ENCODE measurements at regions not wholly inside any gene's neighbourhood (a gene's known extent, or its start where the extent isn't known, plus 50 kb on each side); places are given as distances from the start of the nearest gene placed in this dataset.

DNA sequence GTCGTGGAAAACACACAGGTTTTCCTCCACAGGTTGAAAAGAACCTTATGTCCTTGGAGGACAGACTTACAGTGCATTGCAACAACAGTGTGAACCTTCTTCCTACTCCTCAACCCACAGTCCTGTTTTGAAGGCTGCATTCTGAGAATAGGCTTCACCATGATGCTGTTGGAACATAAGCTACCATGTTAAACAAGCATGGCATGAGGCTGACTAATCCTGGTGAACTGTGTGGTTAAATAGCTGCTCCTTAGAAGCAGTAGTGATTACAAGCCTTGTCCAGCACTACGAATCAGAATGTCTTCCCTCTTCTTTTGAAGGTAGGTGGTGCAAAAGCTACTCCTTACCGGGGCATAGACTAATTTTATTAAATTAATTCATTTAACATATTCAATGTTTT, 368.5 kb upstream of the EPHA7 start:
- DNase-seq (ENCODE audit: low read depth, low spot score): no peak

DNA sequence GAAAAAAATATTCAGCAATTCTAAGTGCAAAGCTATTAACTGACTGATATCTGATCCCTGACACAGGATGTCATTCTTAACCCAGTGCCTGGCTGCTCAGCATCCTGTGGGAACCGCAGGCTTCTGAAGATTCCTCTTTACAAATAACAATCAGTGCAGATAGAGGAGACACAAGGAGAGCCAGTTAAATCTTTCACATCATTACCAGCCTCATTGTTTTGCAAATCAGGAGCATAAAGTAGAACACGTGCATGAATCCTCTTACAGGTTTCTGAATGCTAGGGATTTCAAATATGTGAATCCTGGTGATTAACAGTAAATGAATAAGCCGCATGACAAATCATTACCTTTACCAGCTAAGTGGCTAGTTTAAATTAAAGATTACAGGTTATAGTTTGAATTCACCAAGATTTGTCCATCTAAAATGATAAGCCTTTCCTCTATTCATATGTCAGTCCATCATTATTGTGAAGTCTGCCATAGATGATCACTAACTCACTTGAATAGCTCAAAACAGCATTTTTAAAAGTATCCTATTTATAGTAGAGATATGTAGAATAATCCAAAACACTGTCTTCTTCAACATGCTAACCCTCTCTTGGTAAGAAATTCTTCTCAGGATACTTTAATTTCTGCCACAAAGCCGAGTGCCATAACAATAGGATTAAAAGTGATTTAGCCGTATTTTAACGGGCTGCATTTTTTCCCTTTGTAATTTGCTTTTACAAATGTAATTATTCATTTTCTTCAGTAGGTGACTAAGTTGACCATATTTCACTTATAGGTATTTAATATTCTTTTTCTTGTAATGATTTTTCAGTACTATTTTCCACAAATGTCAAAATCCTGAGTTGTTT, 367.3 kb upstream of the EPHA7 start:
- DNase-seq (ENCODE audit: low read depth, low spot score): peak; percentile 96

DNA sequence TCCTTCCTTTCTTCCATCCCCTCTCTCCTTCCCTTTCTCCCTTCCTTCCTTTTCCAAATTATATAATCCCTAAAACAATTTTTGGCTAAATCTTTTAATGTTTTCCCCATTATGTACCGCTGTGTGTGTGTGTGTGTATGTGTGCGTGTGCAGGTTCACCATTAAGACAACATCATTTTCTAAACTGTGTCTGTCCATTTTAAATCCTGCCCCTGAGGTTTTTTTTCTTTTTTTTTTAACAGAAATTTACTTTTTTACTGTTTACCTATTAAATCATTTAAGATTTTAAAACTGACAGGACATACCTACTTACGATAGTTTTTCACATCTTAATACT, 366.3 kb upstream of the EPHA7 start:
- DNase-seq (ENCODE audit: low read depth, low spot score): no peak

DNA sequence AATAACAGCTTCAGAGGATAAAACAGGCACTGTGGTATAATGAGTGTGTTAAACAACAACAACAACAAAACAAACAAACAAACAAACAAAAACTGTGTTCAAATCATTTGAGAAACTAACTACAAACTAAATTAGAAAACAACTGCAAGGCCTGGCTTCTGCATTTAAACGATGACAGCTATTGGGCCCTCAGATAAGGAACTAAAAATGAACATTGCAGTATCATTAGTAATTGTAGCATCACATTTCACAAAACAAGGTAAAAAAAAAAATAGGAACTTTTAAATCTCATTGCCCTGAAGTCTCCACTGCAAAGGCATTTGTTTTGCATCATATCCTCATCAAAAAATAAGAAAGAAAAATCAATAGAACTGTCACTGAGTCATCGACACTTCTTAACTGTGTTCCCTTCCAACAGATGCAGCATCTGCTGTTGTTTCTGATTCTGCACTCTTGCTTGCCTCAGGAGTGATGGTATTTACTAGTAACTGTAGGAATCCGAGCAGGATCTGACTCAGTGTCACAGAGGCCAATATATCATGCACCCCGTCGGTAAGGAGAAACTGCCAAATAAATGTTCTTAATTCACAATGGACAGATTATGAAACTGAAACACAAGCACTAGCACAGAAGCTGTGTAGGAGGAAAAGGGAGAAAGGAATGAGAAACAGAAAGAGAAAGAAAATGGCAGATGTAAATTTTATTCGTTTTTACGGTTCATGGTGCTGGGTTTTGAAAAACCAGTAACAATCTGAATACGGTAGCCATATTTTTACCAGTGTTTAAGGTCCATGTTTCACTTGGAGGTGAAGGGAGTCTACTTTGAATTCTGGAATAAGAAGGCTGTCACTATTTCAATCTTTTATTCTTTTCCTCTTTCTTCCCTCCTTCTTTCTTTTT, 365.7 kb upstream of the EPHA7 start:
- DNase-seq (ENCODE audit: low read depth, low spot score): no peak

DNA sequence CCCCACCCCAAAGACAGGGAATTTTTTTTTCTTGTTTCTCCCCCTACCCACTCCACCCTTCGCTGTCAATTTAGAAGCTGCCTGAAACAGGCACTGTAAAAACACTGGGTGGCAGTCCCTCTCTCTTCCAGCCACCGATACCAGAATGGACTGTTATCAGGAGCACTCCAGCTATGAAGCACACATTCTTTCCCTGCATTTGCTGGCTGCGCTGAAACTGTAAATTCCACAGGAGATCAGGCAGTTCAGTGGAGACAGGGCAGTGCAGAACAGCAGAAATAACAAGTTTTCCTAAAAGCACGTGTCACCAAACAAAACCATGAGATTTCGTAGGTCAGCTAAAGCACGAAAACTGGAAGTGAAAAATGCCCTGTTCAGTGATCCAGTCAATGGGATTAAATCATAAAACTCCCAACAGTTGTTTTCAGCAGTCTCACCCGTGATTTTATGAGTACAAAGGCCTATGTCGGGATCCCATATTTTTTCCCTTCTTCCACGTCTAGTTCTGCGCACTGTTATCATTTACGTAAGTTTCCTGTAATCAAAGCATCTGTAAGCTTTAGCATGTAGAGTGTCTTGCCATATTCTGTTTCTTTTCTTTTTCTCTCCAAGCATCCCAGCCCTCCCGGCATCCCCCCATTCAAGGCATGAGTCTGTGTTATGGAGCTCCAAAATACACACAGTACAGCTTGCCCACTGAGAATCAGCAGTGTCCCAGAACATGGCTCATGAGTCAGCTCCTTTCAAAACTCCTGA, 359.9 kb upstream of the EPHA7 start:
- DNase-seq (ENCODE audit: low read depth, low spot score): no peak

DNA sequence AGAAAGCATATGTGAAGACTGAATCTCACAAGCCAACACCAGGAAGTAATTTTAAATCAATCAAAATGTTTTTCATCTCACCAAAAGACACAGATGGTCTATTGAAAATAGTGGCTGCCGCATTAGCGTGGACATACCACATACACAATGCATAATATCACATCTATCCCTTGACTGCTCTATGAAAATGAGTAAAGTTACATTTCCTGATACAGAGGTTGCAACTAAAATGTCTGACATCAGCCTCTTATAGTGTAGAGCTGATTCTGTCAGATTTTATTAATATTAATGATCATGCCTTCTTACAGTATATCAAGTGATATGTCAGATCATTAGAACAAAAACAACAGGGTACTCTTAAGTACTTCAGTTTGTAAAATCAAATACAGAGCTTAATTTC, 339.8 kb upstream of the EPHA7 start:
- DNase-seq (ENCODE audit: low read depth, low spot score): no peak

DNA sequence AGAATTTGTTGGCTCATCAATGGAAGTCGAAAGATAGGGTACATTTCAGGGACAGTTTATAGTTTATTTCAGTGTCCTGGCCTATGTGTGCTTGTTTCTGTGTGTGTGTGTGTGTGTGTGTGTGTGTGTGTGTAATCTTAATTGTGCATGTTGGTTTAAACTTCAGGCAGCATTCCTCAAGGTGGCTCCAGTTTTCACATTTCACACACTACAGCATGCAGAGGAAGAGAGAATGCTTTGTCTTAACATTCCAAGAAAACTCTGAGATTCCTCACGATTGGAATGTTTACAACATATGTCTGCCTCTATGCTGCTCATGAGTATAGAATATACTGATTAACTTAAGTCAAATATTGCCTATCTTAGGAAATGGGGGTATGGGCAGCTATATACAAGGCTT, 332.6 kb upstream of the EPHA7 start:
- peak; percentile 23 for DNase-seq (ENCODE audit: low read depth, low spot score)

DNA sequence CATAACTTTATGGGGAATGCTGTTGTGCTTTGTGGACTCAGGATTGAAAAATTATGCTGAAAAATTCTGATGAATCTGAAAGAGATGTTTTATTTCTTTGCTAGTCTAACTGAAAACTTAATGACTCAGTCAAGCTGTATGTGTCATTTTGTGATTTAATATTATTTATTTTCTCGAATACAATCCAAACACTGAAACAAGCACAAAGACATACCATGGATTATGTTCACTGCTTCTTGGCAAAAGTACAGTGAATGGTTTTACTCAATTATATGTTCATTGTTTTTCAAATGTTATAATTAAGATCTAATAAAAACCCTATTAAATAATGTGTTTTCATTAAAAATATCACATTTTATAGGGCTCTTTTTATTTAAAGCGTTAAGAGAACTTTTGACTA, 330.6 kb upstream of the EPHA7 start:
- no peak for DNase-seq (ENCODE audit: low read depth, low spot score)

DNA sequence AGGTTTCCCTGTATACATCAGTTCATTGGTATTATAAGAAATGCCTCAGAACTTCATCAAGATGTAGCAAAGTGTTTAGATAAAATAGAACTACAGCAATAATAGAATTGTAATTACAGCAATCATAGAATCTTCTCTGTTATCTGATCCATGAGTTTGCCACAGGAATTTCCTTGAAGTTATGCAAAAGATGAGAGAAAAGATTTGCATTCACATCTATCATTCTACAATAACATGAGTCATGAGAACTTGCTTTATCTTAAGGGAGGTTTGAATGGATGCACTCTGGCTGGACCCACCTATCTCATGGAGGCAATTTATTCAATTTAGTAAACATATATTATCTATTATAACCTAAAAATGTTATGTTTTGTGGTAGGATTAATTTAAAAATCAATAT, 329.8 kb upstream of the EPHA7 start:
- DNase-seq (ENCODE audit: low read depth, low spot score): no peak

DNA sequence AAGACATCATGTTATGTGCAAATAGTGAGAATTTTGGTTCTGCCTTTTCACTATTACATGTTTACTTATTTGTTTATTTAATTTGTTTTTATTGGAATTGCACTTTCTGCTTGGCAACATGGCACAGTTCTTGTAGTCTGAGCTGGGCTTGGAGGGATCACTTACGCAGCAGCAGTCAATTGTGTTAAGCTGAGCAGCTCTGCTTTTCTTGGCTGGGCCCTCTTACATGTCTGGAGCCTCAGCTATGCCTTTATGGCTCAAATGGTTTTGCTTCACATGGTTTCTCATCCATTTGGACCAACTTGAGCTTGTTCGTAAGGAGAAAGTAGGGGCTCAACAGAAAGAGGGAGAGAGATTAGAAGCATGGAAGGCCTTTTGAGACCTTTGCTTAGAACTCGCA, 327.5 kb upstream of the EPHA7 start:
- no peak for DNase-seq (ENCODE audit: low read depth, low spot score)

DNA sequence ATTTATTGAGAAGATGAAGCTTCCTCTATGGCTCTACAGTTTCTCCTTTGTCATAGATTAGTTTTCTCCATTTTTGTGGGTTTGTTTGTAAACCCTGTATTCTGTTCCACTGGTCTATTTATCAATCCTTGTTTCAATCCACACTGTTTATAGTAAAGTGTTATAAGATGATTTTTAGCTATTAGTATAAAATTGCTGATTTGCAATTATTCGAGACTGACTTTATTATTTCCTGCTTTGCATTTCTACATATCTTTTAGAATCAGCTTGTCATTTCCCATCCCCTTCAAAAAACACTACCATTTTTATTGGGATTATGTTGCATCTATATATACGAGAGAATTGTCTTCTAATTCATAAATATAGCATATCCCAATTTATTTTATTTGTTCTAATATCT, 325.9 kb upstream of the EPHA7 start:
- DNase-seq (ENCODE audit: low read depth, low spot score): no peak

DNA sequence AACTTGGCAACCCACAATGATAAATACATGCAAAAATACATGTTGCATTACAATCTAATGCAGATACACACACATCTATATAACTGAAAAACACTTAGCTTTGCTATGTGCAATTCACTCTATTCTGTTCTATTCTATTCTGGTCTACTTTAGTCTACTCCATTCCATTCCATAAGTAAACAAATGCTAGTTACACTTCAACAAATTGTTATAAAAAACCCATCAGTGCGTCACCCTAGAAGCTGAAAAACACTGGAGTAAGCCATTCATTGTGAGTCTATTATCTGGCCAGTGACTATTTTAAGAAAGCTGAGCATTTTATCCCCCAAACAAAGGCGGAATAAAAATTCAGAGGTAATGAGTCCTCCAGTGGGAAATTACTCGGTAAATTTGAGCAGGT, 315.7 kb upstream of the EPHA7 start:
- DNase-seq (ENCODE audit: low read depth, low spot score): no peak

DNA sequence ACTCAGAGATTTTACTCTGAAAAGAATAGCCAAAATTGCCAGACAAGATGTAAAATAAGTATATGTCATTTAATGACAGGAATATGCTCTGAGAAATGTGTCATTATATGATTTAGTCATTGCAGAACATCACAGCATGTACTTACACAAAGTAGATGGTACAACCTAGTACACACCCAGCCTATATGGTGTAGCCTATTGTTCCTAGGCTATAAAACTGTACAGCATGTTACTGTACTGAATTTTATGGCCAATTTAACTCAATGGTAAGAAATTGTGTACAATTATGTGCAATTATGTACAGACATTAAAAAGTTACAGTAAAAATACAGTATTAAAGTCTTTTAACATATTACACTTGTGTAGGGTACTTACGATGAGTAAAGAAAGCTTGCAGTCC, 311.9 kb upstream of the EPHA7 start:
- DNase-seq (ENCODE audit: low read depth, low spot score): no peak

DNA sequence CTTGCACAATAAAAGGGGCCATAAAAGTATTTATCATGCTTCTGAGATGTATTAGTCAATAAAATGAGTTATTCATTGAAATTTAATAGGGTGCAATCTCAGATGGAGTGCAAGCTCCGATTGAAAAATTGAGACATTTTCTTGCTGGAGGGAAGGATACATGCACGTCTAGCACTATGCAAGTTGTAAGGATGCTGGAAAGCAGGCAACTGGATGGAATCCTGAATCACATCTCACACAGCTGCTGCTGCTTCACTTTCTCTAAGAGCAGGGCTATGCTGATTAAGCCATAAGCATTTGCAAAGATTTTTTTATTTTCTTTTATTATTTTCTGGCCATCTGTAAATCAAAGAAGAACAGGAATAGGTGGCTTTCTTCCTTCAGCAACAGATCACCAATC, 308.8 kb upstream of the EPHA7 start:
- DNase-seq (ENCODE audit: low read depth, low spot score): no peak

DNA sequence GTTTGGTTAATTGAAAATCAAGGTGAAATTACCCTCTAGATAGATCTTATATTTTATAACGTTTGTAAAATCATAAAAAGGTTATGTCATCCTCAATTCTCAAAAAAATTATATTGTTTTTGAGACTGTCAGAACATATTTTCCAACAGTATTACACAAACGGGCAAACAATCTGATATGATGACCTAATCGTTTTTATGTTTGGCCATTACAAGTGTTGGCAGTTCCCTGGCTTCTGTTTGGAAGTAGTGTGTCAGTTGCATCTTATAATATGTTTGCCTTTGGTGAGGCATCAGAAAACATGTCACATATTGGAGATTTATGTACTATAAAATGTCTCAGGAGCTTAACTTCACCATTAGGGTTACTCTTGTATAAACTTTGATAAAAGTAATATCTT, 308.1 kb upstream of the EPHA7 start:
- no peak for DNase-seq (ENCODE audit: low read depth, low spot score)

DNA sequence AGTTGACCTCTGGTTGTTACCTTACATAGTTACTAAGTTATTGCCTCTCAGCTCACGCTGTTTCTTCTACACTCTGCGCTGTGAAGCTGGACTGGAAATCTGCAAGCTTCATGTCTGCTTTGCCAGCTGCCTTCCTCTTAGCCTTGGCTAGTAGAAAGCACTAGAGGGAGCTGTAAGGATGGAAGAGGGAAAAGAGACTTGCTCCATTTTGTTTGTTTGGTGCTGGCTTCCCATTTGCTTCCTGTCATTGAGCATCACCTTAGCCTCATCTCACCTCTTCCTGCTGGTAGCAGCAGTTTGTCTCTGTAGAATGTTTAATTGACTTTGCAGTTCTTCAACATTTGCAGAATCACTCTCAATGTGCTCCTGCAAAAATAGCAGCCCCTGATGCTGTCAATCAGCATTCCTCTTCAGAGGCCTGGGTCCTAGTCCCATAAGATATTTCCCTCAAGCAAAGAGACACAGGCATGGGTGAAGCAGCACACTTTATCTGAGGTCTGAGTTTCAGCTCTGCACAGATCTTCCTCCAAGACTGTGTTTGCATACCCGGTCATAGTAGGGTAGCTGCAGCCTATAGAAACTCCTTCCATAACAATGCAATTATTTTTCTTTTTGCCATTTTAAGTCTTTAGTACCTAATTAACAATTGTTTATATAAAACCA, 302.2 kb upstream of the EPHA7 start:
- DNase-seq (ENCODE audit: low read depth, low spot score): peak; percentile 56

DNA sequence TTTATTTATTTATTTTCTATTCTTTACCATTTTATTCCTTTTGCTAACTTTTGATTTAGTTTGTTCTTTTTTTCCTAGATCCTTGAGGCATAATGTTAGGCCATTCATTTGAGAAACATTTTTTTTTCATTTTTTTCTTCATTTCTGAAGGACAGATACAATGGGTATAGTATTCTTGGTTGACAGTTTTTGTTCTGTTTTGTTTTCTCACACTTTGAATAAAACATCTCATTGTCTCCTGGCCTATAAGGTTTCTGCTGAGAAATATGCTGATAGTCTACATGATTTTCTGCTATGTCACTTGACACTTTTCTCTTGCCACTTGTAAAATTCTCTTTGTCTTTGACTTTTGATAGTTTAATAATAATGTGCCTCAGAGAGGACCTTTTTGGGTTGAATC, 294.6 kb upstream of the EPHA7 start:
- DNase-seq (ENCODE audit: low read depth, low spot score): no peak

DNA sequence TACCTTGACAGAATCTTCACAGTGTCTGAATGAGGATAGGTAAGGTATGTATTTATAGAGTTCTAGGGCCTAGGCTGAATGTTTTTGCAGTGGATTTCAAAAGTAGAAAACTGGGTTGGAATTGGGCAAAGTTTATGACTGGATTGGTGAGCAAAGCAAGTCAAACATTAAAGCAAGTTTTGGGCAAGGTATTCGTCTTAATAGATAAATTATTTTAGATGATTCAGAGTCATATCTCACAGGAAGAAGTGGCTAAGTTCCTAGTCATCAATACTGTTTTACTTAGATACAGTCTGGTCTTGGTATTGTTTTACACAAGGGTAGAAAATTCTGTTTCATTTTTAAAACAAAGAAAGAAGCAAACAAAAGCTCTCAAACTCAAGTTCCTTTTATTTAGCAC, 284.1 kb upstream of the EPHA7 start:
- no peak for DNase-seq (ENCODE audit: low read depth, low spot score)

DNA sequence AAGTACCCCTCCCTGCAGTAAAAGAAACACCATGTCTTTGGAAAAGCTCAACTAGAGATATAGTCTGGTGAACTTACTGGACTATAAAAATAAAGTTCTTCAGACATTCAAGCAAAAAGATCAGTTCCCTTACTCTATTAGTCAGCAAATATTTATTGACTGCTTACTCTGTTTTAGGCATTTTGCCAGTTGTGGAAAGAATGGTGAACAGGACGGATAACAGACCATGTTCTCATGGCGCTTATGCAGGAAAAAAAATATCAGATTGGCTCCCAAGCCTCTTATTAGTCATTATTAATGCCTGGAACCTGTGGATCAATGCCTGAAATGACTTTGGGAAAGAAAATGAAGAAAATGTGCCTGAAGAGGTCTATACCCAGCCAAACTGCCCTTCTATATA, 282.2 kb upstream of the EPHA7 start:
- DNase-seq (ENCODE audit: low read depth, low spot score): no peak

DNA sequence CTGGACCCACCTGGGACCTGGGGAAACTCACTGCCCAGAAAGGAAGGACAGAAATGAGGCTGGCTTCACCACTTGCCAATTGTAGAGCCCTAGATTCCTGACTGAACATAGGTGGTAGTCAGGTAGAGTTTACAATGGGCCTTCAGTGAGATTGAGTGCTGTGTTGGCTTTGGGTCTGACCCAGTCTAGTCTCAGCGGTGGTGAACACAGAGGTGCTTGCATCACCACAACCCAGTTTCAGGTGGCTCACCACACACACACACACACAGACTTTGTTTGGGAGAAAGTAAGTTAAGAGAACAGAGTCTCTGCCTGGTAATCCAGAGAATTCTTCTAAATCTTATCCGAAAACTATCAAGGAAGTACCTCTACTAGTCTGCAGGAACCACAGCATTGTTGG, 266.1 kb upstream of the EPHA7 start:
- no peak for DNase-seq (ENCODE audit: low read depth, low spot score)

DNA sequence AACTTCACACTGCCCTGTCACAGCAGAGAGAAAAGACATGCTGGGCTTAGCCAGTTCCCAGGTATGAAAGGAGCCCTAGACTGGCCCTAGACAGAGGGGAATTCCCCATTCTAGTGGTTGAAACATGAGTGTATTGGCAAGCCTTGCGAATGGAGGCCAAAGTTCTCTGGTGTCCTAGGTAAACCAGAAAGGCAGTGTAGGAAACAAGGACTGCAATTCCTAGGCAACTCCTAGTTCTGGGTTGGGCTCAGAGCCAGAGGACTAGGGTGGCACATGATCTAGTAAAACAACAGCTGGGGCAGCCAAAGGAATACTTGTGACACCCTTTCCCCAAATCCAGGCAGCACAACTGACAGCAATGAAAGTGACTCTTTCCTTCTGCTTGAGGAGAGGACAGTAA, 265.0 kb upstream of the EPHA7 start:
- no peak for DNase-seq (ENCODE audit: low read depth, low spot score)

DNA sequence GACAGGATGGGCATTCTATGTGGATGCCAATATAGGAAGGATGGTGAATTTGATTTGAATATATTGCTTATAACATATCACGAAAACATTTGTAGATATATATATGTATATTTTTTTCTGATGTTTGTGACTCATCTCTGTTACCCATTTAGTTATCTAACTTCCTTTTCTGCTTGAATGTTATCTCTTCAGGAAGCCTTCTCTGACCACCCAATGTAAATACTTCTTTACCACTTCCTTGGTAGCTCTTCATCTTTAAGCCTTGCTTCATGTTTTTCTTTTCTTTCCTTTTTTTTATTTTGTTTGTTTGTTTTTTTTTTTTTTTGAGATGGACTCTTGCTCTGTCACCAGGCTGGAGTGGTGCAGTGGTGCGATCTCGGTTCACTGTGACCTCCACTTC, 260.5 kb upstream of the EPHA7 start:
- no peak for DNase-seq (ENCODE audit: low read depth, low spot score)
